22Rv1 (cell line): ENCODE measurements at regions not wholly inside any gene's neighbourhood (a gene's known extent, or its start where the extent isn't known, plus 50 kb on each side); places are given as distances from the start of the nearest gene placed in this dataset.

Source experiments
- ZFX ChIP-seq: fragments of 450-650 bp; IDR thresholded peaks from 2 replicates; pipeline ENCODE4 v1.6.1; 2017; ENCODE audit warnings: antibody characterized with exemption, borderline replicate concordance
- TF ChIP-seq, protein P1 (sequence below): fragments of 450-650 bp; IDR thresholded peaks from 2 replicates; pipeline ENCODE4 v1.5.1; 2017; ENCODE audit warnings: mild to moderate bottlenecking

DNA sequence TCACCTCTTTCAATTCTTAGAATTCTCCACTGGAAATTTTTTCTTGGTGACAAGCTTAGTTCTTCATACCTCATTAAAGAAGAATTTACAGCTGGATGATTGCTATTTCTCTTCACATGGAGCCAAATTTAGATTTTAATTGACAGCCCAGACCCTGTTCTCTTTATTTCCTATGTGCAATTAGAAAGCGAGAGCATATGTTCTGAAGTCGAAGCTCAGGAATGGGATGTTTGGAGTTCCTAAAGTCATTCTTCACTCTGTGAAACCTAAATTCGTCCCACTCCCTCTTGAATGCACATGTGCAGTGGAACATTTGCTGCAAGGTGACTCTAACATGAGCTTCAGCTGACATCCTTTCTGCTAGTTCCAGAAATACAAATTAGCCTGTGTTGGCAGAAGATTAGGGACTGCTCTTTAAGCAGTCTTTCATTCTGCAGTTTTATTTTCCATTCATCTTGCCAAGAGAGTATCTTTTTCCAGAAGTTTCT, 129.3 kb upstream of the KCNJ16 start:
- TF ChIP-seq, protein P1, sequence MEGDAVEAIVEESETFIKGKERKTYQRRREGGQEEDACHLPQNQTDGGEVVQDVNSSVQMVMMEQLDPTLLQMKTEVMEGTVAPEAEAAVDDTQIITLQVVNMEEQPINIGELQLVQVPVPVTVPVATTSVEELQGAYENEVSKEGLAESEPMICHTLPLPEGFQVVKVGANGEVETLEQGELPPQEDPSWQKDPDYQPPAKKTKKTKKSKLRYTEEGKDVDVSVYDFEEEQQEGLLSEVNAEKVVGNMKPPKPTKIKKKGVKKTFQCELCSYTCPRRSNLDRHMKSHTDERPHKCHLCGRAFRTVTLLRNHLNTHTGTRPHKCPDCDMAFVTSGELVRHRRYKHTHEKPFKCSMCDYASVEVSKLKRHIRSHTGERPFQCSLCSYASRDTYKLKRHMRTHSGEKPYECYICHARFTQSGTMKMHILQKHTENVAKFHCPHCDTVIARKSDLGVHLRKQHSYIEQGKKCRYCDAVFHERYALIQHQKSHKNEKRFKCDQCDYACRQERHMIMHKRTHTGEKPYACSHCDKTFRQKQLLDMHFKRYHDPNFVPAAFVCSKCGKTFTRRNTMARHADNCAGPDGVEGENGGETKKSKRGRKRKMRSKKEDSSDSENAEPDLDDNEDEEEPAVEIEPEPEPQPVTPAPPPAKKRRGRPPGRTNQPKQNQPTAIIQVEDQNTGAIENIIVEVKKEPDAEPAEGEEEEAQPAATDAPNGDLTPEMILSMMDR, result no peak
- TF ChIP-seq ZFX, result no peak
